Left forelimb (tissue), 1 donor: ENCODE measurements at regions not wholly inside any gene's neighbourhood (a gene's known extent, or its start where the extent isn't known, plus 50 kb on each side); places are given as distances from the start of the nearest gene placed in this dataset.
"Not testable (repeated sequence)": the region's sequence is repeated elsewhere in the genome, so short reads cannot be mapped to it uniquely, and the experiment has no call there.

ENCODE experiments used
- DNase-seq: peaks from one replicate; pipeline ENCODE4 v3.0.0-alpha.2; 2018; ENCODE audit warnings: low spot score

DNA sequence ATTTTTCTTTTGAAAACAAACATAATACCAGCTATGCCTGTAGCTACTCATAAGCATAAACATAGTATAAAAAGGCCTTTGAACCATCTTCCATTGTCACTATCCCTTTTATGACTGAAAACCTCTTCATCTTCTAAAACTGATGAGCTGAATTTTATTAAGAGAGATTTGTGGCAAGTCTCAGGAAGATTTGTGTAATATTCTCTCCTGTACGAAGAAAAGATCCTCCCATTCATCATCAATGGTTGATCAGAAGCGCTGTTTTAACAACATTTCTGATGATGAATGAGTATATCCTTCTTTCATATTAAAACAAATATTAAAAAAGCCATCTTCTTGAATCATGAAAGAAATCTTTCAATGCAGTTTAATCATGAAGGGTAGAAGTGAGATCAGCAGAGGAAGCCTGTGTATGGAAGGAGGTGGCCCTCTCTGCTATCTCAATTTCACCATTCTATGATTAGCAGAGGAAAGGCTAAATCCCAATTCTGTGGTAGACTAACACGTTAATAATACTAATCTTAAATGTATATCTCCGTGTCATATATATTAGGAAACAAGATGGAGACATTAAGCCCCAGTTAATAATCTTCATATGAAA lies 430.2 kb downstream of the FRK start:
- DNase-seq = no peak

DNA sequence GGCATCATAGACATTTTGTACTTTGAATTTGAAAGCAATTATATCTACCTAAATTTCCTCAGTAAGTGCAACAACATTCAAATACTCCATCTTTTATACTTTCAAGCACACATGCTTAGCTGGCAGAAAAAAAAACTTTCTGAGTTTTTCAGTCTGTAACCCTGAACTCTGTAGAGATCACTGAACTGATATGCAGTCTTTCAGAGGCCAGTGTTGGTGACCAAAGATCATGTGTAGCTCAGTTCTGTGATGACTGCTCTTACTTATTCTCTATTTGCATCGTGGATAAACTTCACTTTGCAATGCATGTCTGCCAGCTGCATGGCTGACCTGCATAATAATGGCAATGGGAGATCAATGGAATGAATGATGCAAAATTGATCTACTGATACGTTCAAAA lies 431.3 kb downstream of the FRK start:
- DNase-seq = no peak

DNA sequence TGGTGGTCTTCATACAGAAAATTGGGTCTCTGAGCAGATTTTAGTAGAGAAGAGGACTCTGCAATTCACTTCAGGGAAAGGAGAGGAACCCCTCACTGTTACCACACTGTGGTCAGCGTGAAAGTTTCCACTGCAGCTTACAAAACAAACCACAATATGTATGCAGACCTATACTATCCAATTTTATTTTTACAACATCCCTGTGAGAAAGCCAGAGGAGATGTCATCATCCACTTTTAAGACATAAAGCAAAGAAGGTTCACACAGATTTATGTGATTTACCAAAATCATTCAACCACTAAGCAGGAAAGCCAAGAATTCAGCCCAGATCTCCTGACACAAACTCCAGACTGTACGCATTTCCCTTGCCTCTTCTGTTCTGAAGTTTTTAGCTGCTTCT lies 442.4 kb downstream of the FRK start:
- no peak for DNase-seq

DNA sequence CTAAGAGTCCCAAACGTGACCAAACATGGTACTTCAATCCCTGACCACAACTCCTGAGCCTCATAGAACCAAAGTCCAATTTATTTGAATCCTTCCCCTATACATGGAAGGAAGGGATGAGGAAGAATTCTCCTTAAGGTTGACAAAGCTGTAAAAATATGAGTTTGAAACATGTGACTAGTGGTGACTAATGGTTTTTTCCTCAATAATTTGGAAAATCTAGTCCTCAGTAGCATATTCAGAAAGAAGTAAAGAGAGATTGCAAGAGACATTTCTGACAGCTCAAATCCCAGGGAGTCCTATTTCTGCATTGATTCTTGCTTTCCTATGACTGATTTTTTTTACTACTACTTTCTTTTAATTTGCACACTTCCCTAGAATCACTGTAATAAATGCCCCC lies 443.7 kb downstream of the FRK start:
- no peak for DNase-seq

DNA sequence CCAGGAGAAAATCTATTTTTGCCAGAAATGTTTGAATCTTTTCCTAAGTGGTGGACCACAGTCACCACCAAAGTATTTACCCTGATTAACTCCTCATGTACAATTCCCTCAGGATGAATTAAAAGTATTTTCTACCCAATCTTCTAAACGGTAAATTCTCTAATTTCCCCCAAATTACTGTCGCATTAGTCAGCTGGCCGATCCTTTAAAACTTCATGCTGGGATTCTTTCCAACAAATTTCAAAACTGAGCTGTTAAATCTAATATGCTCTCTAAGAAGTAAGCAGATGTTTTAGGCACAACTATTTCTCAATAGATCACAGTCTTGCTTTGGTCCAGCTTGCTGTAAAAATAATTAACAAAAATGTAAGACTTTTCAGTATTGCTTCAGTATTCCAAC lies 447.2 kb downstream of the FRK start:
- no peak for DNase-seq

DNA sequence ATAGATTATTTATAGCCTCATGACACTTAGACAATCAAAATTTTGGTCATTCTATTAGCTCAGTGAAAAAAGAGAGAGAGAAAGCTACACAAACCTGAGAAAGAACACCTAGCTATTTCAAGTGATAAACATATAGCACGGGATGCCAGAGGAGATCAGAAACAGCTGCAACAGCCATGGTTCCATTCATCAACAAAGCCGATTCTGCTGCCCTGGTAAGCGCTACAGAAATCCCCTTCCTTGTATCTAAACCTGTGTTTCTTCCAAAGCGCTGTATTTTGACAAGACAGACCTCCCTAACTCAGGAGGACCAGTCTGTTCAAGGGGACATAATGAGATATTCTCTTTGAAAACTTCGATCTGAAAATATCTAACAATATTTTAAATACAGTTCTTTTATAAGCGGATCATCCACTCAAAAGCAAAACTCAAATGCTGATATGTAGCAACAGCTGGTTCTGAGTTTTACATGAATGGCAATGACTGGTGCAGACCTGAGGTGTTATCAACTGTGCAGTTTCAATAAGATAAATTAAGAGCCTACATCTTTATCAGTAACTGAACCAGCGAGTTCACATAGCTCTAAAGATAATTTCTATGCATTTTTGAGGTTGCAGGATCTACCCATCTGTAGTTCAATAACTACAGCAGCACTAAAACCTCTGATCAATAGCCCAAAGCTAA lies 447.8 kb downstream of the FRK start:
- no peak for DNase-seq

DNA sequence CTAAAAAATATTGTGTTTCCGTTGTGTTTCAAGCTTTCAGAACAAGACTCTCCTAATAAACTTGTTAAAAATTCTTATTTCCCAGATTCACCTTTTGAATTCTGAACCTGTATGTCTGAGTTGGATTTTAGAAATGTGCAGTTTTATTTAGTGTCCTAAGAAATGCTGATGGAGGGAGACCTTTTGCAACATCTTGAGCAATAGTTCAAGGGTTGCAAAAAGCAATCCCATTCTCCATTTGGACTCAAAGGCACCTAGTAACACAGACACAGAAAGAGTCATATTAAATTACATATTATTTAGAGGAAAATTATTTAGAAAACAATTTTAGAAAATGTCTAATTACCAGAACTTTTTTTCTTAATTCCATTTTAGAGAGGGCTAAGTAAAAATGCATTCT lies 448.5 kb downstream of the FRK start:
- DNase-seq = no peak

DNA sequence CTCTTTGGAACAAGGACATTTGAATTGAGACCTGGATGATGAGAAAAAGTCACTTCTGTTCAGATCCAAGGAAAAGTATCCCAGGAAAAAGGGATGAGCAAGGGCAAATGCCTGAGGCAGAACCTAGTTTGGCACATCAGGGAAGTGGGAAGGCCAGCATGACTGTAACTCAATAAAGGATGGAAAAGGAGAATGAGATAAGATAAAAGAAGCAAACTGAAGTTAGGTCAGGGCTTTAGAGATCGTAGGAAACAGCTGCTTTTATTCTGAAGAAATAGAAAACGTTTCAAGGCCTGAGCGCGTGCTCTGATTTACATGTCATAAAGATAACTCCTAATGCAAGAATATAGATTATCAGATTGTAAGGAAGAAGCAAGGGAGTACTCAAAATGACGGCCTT lies 450.0 kb downstream of the FRK start:
- no peak for DNase-seq

DNA sequence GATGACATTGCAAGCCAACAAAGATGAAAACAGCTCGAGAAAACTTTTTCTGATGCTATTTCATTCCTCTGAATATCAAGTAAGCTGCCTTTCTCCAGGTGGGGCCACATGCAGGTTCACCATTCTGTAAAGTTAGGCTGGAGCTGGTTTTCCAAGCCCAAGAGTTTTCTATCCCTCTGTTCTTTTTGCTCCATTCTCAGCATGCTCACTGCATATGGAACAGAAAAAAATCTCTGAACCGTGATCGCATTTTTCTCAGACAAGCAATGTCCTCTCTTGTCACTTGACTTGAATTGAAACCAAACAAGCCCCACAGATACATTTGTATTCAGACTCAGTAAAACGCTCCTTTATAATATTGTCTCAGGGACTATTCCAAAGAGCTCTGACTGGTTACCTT lies 451.6 kb downstream of the FRK start:
- DNase-seq = no peak

DNA sequence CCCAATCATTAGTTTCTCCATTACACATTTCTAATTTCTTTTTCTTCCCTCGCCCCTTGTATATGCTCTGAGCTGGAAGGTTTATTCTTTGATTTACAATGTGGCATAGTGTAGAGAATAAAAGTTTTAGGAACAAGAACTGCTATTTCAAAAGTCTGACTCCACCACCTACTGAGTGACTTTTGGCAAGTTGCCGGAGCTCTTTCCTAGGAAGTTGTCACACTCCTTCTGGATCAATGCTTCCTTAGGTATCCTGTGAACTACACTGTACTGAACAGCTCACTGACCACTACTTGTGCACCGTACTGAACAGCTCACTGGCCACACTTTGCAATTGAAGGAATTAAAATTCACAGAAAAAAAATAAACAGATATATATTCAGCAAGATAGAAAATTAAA lies 458.2 kb downstream of the FRK start:
- DNase-seq = no peak

DNA sequence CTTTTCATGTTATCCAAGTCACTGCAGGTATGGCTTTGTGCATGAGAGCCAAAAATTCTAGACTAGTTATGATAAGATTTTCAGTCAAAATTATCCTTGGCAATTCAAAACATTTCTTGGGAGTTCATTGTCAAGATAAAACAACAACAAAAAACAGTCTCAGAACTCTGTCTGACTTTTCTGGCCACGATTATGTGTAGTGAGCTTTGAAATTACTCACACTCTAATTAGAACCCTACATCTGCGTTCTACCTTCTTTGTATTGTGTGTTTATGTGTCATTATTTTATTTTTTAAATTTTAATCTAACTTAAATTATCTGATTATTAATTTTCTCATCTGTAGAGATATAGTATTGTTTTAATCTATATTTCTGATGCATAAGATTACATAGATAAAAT lies 459.2 kb downstream of the FRK start:
- DNase-seq = no peak

DNA sequence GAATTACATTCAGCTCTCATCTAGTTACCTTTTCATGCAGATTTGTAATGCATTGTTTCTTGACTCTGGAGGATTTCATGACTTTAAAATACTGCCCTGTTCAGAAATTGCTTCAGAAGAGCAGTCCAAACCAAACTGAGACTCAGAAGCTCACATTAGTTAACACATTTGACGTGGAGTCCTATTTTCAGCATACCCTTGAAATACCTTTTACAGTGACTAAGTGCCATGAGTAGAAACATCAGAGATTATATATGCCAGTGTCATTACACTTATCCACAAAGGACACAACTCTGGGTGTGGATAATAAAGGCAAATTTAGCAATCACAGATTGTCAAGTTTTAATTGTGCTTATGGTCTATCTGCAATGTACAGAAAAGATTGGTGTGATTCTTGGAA lies 459.6 kb downstream of the FRK start:
- no peak for DNase-seq

DNA sequence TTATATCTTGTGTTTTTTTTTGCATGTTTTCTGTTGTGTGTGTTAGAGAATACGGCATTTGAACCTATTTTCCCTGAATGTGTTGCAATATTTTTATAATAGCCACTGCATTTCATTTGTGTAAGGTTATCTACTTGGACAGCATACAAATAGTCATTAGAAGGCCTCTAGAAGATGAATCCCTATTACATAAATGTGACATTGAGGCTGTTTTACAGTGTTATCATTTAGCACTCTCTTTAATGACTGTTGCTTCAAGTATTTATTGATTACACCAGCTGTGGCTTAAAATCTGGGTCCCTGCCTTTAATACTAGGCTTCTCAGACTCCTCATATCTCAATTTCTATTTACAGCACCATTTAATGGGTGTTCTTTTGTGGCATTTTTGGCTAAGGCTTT lies 465.8 kb downstream of the FRK start:
- DNase-seq = no peak

DNA sequence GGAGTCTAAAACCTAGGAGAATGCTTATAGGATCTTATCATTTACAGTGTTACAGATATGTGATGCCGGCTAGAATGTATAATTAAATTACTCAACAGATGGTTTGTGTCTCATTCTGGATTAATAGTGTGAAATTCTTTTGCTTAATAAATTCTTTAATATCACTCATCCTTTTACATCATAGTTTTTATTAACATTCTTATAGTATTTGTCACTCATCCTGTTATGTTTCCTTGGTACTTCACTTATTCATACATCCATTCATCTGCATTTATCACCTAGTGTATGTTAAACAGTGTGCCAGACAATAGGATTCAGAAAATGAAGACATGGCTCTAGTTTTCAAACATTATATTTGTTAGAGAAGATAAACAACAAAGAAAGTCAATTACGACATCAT lies 468.7 kb downstream of the FRK start:
- no peak for DNase-seq

DNA sequence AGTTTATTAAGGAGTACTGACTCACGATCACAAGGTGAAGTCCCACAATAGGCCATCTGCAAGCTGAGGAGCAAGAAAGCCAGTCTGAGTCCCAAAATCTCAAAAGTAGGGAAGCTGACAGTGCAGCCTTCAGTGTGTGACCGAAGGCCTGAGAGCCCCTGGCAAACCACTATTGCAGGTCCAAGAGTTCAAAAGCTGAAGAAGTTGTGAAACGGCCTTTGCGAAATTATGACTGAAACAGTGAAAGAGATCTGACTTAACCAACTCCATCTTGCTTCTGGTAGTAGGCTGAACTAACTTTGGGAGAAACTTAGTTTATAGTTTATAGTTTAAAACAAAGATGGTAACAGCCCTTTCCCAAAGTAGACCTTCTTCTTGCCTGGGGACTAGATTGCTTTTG lies 471.6 kb downstream of the FRK start:
- DNase-seq = not testable (repeated sequence)

DNA sequence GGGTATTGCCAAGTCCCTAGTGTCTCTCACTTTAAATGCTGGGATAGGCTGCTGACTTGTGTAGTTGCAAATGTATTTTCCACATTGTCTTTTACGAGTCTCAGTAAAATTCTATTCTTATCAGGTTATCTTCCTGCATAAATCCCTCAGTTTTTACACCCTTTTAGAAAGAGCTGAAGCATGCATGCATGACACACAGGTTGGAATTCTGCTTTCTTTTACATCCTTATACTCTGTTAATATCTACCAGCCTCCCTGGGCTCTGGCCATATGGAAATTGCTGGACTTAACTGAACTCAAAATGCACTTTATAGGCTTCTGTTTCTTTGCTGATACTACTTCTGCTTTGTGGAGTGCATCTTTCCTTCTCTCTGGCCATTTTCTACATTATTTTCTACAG lies 477.4 kb downstream of the FRK start:
- no peak for DNase-seq

DNA sequence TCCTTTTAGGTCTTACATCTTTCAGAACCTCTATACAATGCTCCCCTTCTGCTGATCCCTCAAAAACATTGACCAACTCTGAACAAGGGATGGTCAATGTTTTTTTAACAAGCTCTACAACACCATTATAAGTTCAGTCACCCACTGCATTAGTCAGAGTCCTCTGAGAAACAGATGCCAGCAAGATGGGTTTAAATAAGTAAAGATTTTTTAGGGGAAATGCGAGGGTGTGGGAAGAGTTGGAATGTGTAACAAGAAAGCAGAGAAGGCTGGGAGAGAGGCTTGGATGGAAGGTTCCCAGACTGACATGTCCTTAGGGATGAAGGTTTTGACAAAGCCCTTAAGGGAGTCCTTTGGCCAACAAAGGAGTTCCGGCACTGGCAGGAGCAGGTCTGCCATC lies 478.3 kb downstream of the FRK start:
- no peak for DNase-seq

DNA sequence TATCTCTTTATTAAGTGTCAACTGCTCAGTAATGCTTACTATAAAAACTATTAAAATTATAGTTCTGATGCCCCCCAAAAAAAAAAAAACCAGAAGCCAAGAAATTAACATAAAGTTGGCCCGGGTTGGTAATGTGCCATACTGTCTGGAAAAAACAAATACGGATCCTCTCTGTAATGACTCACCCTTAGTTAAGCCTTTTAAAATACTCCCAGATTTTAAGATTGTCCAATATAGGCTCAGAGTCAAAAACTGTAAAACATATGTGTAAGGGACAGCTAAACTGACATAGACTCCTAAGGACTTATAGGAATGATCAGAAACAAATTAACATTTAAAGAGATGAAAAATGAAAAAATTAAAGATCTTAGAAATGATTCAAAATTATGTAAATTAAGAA lies 481.1 kb downstream of the FRK start:
- not testable (repeated sequence) for DNase-seq

DNA sequence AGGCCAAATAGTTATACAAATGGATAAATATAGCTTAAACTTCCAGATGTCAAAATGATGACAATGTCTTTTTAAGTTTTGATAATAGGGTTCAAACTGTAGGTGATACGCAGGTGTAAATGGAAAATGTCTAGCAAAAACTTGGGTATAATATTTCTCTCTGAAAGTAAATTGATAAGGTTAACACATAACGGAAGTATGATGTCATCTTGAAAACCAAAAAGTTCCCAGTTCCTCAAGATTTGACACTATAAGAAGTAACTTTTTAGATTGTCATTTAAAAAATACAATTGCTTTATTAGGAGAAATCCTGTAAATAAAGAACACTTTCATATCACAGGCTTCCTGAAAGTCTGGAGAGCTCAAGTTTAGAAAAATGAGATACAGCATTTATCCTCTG lies 483.4 kb downstream of the FRK start:
- no peak for DNase-seq

DNA sequence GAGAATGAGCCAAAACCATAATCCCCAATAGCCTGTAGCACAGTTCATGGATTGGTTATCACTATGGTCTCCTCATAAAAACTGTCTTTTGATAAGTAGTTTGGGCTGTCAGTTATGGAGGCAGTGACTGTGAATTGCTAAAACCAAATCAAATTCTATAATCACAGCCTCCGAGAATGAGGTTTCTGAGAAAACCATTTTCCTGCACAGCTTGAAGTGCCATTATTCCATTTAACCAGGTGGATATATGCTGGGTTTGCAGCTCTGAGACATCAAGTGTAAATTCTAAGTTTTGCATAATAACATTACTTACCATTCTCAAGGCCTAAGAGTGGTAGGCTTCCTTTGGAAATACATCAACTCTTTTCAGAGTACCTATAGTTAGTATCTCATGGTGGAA lies 485.4 kb downstream of the FRK start:
- DNase-seq = no peak

DNA sequence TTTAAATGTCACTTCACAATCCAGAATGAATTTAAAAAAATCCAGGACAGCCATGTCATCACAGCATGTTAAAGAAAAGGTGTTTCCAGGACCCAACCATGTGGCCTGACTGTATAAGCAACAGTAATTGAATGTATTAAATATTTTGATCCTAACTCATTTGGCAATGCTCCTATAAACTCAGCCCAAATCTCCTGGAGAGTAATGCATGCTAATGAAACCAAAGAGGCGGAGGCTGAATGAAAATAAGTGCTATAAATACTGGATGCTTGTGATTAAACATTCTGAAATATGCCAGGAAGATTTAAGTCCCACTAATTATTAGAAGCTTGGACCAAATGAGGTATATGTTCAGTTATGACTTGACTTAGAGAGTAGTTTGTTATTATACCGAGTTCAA lies 486.8 kb downstream of the FRK start:
- DNase-seq = no peak

DNA sequence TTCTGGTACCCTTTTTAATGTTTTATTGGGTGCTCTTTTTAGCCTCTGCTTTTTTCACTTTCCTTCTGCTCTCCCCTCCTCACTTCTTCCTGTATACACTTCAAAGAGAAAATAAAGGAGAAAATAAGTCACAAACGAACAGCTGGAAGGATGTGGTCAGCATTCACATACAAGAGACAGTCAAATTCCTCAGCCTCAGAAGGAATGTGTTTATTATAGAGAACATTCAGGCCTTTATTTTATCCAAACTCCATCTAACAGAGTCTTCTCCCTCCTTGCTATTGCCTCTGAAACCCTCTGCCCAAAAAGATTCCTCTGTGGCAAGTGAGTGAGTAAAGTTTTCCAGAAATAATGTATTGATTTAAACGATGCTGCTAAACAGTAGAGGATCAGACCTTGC lies 490.4 kb downstream of the FRK start:
- no peak for DNase-seq

DNA sequence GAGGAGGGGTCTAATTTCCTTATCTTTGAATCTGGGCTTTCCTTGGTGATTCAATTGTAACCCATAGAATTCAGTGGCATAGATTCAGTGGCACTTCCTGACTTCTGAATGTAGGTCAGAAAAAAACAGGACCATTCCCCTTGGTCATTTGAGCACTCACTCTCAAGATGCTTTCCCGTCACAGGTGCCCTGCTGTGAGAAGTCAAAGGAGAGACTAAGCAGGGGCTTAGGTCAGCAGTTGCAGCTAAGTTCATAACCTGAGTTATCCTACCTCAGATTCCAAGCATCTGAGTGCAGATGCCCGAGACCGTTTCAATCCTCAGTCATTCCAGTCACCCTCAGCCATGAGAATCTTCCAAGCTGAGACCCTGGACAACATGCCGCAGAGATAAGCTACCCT lies 506.6 kb downstream of the FRK start:
- no peak for DNase-seq

DNA sequence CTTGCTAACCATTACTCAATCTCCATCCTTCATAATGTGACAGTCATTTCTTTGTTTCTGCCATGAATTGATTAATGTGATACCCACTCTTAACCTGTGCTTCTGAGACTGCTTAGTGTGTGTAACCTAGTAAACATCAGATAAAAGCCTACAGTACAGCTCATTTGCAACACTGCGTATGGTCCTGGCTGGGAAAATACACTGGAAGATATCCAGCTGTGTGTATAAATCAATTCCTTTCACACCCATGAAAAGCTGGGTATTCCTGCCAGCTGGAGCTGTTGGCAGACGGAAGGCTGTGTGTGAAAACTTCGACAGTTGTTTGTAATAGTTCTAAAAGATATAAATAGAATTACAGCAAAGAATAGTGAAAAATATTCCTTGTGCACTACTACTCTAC lies 509.2 kb downstream of the FRK start:
- DNase-seq = no peak

DNA sequence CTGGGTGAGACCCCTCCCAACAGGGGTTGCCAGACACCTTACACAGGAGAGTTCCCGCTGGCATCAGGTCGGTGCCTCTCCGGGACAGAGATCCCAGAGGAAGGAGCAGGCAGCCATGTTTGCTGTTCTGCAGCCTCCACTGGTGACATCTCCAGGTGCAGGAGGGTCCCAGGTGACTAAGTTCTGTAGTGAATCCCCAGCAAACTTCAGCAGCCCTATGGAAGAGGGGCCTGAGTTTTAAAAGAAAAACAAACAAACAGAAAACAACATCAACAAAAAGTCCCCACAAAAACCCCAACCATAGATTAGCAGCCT lies 515.1 kb downstream of the FRK start:
- DNase-seq = no peak
